NOMO-1 (cell line): ENCODE measurements at regions not wholly inside any gene's neighbourhood (a gene's known extent, or its start where the extent isn't known, plus 50 kb on each side); places are given as distances from the start of the nearest gene placed in this dataset.
A peak's percentile ranks its signal among the peaks of the same experiment; 100 is the strongest.

Source experiments
- DNase-seq, 2 experiments: peaks; one replicate each; lab custom pipeline; 2025; ENCODE audit not compliant: unreplicated experiment in 2 of 2; lab: John Stamatoyannopoulos, UW

DNA sequence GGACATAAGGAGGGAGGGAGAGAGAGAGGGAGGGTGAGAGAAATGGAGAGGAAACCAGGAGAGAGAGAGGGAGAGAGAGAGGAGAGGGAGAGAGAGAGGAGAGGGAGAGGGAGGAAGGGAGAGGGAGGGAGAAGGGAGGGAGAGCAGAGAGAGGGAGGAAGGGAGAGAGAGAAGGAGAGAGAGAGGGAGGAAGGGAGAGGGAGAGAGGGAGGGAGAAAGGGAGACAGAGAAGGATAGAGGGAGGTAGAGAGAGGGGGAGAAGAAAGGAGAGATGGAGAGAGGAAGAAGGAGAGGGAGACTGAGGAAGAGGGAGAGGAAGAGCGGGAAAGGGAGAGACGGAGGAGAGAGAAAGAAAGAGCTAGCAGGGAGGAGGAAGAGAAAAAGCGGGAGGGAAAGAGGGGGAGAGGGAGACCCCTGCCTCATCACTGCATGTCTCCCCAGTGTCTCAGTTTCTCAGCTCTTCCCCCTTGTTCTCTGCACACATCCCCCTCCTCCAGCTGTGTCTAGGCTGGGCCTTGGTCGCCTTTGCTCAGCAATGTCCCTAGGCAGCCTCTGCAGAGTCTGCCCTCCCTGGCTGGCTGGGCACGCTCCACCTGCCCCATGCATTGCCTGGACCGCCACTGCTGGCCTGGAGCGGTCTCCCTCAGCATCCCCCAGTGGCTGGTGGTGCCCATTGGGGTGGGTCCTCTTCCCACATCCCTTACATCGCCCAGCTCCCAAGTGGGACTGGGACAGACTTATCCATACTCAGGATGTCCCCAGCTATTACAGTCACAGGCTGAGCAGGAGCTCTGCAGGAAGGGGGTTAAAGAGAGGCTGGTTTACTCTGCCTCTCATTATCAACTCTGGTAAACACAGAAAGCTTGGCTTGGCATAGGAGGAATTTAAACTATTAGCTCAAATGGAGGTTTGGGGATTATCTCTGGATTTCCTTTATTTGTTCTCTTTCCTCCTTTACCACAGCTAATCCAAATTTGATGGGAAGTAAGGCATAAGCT lies 85.7 kb upstream of the APCDD1 start:
- DNase-seq: no peak

DNA sequence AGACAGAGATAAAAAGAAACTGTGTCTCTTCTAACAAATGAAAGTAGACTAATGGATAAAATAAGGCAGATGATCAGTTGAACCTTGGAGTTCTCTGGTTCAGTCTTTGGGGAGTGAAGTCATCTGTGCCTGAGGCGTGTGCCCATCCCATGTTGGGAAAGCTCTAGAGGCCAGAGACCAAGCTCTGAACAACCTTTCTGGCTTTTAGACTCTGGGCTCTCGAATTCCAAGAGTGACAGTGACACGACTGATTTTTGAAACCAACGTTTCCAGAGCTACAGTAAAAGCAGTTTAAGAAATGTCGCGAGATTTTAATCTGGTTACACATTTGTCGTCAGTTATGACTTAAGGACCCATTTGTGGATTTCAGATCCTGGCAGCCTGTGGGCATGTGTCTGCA lies 83.7 kb upstream of the APCDD1 start:
- DNase-seq: no peak

DNA sequence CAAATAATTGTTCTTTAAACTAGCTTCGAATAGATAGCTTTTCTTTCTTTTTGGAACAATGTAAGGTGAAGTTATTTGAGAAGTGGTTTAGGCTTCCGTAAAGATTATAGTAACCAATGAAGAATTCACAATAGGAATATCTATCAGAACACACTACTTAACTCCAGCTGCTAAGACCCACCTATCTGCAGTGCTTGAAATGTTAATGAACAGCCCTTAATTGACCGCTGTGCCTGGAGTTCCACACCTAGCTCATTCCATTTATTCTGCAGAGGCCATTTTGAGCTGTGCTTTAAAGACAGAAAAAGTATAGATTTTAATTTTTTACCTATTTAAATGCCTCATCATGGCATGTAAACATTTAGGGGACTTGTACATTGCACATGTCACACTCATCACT lies 83.3 kb upstream of the APCDD1 start:
- no peak for DNase-seq

DNA sequence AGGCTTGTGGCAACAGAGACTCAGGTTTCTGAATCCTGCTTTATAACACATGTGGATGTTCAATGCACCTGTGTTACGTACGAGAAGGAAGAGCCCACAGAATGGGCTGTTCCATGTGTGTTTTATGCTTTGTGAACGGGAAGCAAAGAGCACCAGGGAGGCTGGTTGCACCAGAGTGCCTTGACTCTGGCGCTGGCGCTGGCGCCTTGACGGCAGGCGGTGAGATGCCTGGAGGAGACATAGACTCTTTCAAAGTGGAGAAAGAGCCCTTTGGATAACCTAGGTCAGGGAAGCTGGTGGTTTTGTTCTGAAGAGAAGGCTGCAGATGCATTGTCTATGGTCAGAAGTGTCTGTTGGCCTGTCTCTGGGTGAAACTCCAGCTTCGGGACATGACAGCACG lies 80.2 kb upstream of the APCDD1 start:
- DNase-seq: no peak

DNA sequence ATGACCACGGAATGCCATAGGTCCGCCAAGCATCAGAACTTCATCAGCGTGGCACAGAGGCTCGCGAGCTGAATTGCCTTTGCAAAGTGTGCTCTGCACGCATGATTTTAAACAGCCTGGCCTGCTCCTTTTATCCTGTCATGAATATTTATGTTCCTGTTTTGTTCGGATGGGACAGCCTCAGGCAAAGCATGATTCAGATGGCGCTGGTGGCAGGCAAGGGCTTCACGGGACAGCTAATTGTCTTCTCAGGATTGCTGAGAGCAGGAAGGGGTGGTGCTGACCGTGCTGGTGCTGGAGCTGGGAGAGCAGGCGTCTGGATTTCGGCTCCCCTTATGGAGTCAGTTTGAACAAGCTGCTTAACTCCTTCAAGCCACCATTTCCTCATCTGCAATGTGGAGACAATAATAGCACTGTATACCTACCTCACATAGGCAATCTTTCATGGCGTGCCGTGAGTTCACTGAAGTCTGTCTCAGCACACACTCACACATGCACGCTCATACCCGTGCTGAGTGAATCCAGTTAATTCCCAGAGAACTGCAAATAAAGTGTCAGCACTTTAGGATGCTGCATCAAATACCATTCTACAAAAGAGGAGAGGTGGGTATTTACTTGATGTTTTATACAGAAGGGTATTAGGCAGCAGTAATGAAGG lies 79.7 kb upstream of the APCDD1 start:
- DNase-seq: no peak

DNA sequence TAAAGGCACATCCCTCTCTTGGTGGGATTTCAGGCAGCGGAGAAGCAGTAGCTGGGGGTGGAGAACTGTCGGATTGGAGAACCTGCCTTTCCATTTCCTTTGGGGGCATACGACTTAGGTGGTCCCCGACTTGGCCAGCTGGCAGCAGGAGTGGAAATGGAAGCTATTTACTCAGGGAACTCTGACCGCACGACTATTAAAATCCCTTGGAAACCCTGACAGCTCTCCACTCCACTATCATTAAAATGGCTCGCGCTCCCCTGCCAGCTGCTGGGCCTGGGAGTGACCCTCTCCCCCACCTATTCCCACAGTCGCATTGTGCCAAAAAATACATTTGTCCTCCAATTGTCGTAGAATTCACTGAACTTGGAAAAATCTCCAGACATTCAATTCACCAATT lies 77.7 kb upstream of the APCDD1 start:
- no peak for DNase-seq

DNA sequence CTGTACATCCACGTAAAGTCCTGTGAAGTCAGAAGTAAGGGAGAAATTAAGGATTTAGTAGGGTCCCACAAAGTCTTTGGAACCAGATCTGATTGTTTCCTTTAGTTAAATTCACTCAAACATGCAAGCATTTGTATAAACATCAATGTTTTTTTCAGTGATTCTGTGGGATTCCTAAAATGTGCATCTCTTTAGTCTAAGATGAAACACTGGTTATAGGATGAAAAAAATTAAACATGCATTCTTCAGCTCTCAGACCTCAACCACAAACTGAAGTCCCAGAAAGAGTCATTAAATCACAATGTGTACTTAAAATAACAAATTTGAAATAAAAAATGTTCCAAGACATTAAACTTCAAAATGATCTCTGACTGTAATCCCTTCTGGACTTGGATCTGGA lies 76.5 kb upstream of the APCDD1 start:
- DNase-seq: no peak

DNA sequence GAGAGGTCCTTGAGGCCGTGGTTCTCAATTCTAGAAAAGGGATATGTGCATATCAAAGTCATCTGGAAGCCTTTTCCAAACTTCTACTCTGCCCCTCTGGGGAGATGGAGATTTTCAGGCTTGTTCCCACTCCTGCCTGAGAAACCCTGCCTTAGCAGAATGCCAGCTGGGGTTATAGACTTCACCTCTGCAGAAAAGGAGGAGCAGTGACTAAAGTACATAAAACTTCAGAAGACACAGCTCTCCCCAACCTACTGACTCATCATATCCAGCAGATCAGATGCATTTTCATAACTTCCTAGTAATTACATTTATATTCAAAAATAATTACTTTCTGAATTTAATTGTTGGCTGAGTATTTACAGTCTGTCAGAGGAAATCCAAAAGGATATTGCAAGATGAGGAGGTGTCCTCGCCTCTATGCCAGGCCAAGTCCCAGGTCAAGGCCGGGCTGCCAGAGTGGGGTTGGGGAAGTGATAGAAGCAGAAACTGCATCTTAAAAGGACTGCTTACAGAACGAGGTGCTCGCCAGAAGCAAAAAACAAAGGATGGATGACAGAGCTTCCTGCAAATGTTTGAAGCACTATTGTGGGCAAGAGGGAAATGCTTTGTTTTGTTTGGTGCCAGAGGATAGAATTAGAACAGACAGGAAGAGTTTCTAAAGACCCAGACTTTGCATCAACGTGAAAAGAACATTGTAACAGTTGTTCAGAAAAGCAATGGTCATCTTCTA lies 75.6 kb upstream of the APCDD1 start:
- peak; percentile 10 to 27 for DNase-seq

DNA sequence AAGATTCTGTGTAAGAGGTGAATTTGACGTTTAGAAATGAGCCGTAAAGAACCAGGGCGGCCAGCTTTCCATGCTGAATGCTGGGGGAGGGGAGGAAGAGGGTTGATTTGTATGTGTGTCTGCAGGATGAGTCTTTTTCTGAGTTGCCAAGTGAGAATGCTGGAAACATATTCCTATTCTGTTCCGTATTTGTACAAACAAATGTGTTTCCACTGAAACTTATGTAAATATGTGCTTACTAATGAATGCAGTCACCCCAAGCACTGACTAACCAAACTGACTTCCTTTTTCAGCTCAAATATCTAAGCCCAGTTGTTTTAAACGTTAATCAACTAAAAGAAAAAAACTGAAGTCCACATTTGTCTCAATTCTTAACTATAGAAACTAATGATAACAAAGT lies 74.9 kb upstream of the APCDD1 start:
- peak in 1 of 2 experiments; percentile 22 for DNase-seq

DNA sequence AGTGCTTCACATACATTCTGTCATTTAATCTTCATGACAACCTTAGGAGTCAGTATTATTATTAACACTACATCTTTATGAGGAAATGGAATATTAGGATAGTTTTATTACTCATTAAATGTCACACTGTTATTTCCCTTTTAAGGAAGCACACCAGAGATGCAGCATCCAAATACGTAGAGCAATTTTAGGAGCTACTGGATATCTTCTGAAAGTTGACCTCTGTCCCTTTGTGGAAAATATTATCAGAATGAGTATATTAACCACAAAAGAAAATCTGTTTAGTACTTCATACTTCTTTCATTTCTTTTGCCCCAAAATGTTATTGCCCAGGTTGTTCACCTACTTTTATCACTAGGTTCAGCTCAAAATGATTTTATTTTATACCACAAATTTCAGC lies 72.9 kb upstream of the APCDD1 start:
- DNase-seq: no peak

DNA sequence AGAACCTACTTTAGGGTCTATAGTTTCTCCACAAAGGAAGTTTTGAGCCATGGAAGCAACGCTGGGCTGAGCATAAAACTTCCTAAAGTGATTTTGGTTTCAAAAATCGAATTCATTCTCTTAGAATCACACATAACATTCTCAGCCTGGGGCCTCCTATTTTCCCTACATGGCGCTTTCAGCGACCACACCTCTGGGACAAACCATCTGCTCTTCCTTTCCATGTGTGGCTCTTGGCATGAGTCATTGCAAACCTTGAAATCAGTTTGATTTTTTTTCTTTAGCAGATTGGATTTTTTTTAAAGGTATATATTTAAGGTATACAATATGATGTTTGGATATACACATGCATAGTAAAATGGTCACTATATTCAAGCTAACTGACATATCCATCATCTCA lies 72.5 kb upstream of the APCDD1 start:
- DNase-seq: no peak

DNA sequence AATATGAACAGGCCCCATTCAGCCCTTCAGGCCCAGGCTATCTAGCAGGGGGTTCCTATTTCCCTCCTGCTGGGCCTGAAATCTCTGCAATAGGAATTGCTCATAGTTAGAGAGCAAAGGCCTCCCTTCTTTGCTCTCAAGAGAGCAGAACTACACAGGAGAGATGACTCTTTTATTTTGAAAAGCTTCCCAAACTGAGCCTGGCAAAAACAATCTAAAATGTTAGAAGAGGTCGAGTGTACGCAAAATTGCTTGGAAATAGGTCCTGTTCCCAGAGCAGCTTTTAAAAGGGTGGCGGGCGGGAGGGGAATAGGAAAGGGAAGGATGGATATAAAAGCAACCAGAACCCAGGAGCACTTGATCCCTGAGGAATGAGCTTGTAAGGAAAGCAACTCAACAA lies 68.4 kb upstream of the APCDD1 start:
- DNase-seq: no peak

DNA sequence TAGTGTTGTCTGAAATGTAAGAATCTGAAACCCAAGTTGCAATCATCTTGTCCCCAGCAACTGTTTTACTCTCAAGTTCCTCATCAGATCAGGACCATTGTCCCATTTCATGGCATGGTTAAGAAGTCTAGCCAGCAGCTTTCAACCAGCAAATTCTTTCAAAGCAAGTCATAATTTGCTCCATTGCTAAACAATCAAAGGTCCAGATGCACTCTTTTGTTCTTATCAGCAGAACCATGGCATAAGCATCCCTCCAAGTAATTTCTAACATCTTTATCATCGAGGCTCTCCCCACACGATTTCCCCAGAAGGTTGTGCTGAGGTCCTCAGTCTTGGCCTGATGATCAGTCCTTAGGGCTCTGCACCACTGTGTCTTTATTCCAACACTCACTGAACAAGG lies 67.5 kb upstream of the APCDD1 start:
- DNase-seq: no peak

DNA sequence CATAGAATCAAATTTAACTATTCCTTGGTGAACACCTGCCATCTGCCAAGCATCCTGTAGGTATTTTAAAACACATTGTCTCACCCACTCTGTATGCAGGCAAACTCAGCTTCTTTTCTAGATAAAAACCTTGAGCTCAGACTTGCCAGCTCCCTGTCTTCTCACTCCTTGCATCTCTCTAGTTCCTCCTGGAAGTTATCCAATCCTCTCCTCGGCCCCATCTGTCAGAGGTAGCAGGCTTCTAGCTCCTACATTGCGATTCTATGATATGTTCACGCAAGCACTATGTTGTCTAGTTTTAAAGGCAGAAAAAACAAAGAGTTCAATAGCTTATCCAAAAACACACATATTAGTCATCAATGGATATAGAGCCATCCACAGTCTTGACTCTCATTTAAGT lies 67.0 kb upstream of the APCDD1 start:
- DNase-seq: no peak

DNA sequence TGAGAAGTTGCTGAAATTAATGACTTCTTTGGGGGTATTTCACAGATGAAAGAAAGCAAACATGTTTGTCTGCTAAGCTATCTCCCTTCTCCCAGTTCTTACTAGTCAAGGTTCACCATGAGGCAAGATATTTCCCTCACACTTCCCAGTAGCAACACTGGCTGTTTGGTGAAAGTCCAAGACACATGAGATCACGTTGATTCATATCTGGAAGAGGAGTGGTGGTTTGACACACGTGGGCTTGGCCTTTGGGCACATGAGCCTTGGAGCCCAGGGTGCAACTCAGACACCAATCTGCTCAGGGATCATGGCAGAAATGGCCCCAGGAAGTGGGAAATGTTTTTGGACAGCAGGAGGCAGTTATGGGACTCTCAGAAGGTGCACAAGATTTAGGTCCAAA lies 66.1 kb upstream of the APCDD1 start:
- no peak for DNase-seq

DNA sequence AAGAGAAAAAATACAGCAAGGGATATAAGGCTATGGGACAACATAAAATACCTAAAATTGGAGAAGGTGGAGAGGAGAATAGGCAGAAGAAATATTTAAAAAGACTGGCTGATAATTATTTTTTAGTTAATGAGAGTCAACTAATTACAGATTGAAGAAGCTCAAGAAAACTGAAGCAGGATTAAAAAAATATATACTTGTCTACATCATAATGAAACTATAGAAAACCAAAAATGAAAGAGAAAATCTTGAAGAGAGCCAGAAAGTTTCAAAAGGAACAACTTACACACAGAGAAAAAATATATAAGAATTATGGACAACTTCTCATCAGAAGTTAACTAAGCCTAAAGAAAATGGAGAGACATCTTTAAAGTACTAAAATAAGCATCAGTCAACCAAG lies 62.9 kb upstream of the APCDD1 start:
- DNase-seq: no peak

DNA sequence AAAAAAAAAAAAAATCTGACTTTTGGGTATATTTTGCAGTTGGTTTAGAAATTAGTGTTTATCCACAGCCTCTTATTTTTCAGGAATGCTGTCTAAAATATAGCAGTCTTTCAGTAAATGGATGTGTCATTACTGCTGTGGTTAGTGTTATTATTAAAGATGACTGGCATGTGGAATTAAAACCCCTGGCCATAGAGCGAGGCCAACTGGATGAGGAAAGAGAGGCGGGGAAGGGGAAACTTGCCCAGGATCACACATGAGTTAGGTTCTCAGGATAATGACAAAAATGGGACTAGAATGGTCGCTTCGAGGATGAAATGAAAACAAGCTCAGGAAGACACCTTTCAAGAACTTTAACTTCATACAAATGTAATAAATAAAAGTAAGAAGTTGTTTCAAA lies 57.4 kb upstream of the APCDD1 start:
- DNase-seq: no peak

DNA sequence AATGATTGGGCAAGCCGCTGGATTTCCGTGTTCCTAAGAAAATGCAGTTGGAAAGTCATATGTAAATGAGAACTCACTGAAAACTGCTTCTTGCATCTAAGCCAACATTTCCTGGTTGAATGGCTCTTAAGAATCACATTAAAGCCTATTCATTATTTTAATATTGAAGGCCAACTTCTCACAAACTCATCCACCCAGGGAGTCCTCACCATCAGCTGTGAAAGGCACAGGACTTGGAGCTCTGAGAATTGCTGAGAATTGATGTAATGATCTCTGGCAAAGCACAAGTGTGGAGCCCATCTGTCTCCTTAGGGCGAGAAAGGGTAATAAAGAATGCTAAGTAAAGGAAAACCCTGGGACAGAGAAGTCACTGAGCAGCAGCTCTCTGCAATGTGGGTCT lies 55.9 kb upstream of the APCDD1 start:
- no peak for DNase-seq

DNA sequence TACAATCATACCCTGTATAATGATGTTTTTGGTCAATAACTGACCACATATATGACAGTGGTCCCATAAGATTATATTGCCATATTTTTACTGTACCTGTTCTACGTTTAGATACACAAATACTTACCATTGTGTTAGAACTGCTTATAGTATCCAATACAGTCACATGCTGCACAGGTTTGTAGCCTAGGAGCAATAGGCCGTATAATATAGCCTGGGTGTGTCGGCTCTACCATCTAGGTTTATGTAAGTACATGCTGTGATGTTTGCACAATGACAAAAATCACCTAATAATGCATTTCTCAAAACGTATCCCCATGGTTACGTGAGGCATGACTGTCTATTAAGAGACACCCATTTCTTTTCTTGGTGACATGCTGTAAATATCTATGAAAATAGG lies 55.0 kb upstream of the APCDD1 start:
- no peak for DNase-seq

DNA sequence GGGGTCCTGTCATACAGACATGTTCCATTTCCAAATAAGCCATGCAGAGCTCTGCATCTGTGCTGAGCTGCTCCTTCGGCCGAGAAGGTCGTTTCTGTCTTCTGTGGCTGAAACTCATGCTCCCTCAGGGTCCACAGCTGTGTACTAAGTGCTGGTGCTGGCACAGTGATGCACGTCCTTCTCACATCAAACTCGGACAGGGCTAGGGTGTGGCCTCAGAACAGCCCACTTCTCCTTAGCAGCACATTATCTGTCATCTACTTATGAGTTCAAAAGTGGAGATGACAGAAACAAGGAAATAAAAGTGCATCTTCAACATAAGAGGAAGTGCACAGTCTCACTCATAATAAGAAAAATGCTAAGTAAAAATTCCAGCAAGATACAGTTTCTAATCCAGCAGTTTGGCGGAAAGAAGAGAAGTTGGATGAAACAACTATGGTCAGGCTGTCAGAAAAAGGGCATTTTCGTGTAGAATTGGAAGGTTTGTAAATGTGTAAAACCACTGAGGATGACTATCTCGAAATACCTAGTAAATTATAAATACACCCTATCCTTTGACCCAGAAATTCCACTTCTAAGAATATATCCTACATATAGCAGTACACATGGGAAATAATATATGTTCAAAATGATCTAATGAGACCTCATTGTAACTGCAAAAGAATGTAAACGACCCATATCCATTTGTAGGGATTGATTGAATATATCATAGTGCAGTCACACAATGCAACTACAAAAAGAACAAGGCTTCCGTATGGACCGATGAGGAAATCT lies 53.7 kb upstream of the APCDD1 start:
- peak; percentile 85 to 92 for DNase-seq

DNA sequence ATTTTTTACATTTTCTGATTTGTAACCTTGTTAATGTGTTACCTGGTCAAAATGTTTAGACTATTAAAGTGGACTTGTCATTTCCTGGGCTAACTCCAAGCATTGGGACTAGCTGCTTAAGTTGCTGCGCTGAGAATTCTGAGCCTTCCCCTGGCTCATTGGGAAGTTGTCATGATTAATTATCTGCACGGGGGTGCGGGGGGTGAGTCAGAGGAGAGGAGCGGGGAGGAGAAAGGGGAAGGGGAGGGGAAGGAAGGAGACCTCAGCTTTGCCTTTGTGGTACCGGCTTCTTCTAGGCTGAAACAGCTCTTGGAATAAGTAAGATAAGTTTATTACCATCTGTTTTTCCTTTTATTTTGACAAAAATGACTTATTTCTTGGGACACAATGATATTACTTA lies 52.9 kb upstream of the APCDD1 start:
- peak; percentile 19 to 54 for DNase-seq
